ENCODE measurements at regions not wholly inside any gene's neighbourhood (a gene's known extent, or its start where the extent isn't known, plus 50 kb on each side); places are given as distances from the start of the nearest gene placed in this dataset.

DNA sequence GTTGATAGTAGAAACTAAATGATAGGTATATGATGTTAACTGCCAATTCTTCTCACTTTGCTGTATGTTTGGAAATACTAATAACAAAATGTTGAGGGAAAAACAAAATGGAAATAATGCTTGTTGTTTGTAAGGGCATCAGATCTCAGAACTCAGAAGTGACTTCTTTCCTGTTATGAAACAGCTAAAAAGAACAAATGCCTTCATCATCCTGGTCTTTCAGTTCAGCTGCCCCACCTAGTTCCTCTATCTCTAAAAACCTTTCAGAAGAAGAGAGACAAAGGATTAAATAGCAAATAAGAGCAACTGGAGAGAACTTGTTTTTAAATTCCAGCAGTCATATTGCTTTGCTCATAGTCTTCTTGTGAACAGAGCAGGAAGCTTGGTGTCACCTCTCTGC is 345.3 kb upstream of the NCAM1 start:
- TF ChIP-seq, protein P1, sequence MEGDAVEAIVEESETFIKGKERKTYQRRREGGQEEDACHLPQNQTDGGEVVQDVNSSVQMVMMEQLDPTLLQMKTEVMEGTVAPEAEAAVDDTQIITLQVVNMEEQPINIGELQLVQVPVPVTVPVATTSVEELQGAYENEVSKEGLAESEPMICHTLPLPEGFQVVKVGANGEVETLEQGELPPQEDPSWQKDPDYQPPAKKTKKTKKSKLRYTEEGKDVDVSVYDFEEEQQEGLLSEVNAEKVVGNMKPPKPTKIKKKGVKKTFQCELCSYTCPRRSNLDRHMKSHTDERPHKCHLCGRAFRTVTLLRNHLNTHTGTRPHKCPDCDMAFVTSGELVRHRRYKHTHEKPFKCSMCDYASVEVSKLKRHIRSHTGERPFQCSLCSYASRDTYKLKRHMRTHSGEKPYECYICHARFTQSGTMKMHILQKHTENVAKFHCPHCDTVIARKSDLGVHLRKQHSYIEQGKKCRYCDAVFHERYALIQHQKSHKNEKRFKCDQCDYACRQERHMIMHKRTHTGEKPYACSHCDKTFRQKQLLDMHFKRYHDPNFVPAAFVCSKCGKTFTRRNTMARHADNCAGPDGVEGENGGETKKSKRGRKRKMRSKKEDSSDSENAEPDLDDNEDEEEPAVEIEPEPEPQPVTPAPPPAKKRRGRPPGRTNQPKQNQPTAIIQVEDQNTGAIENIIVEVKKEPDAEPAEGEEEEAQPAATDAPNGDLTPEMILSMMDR (IDR thresholded peaks at IDR 0.05): no peak
- no peak for TF ChIP-seq ZFX (IDR thresholded peaks at IDR 0.05; ENCODE audit: borderline replicate concordance)
